GM12878 (cell line): ENCODE measurements at regions not wholly inside any gene's neighbourhood (a gene's known extent, or its start where the extent isn't known, plus 50 kb on each side); places are given as distances from the start of the nearest gene placed in this dataset.

ENCODE experiments used
- ATAC-seq: fragments of 200-7000 bp; cut with Tn5 transposase; 3 replicates; pipeline ENCODE4 v1.9.1; 2020; ENCODE audit warnings: mild to moderate bottlenecking, moderate library complexity
- BruUV-seq: library from RNA; stranded (reverse); fragments of 400-500 nt; replicated peaks from 2 replicates; lab custom pipeline; 2021; lab: Mats Ljungman, UMichigan
- CTCF ChIA-PET: fragments of 300-600 bp; sonication (Branson Sonifier 250); formaldehyde crosslinking; extraction: SDS; loops from one replicate; lab custom pipeline; 2021; ENCODE audit warnings: inconsistent platforms; lab: Yijun Ruan, JAX
- POLR2A ChIA-PET: fragments of 350-600 bp; formaldehyde crosslinking; extraction: SDS; loops from one replicate; lab custom pipeline; 2021; ENCODE audit warnings: inconsistent platforms; lab: Charles Lee
- RAD21 ChIA-PET: fragments of 300-600 bp; sonication (Branson Sonifier 250); formaldehyde crosslinking; loops from one replicate; lab custom pipeline; 2023; ENCODE audit warnings: antibody characterized with exemption; ENCODE audit not compliant: unreplicated experiment; lab: Charles Lee
- SMC1A ChIA-PET: fragments of 300-600 bp; sonication (Branson Sonifier 250); formaldehyde crosslinking; loops from one replicate; lab custom pipeline; 2023; ENCODE audit not compliant: unreplicated experiment, uncharacterized antibody; lab: Charles Lee
- DNase-seq: peaks from one replicate; pipeline ENCODE4 v3.0.0-alpha.2; 2011; ENCODE audit warnings: low read depth, low spot score
- FAIRE-seq: peaks from 3 replicates; lab custom pipeline; 2011; peaks lifted over from hg19 to GRCh38; lab: Jason Lieb, UNC
- H2AFZ ChIP-seq: 2 replicates; pipeline ENCODE4 v1.6.0; 2011; ENCODE audit warnings: low read depth, low read length, control low read depth; ENCODE audit not compliant: control insufficient read depth
- H3K27ac ChIP-seq: 2 replicates; pipeline ENCODE4 v1.5.1; 2011; ENCODE audit warnings: control low read depth; ENCODE audit not compliant: control insufficient read depth, insufficient read depth
- H3K27me3 ChIP-seq, 2 experiments: replicated peaks in 1 of 2; 2 replicates each; pipeline versions ENCODE4 v1.6.0 to v1.6.1; 2011; ENCODE audit warnings: low read length in 1 of 2; ENCODE audit not compliant: control insufficient read depth in 2 of 2, insufficient read depth in 2 of 2
- H3K36me3 ChIP-seq, 2 experiments: 2 replicates each; pipeline ENCODE4 v1.5.1; 2011; ENCODE audit warnings: low read length in 1 of 2; ENCODE audit not compliant: control insufficient read depth in 2 of 2, insufficient read depth in 2 of 2
- H3K4me1 ChIP-seq: 2 replicates; pipeline ENCODE4 v1.6.1; 2011; ENCODE audit warnings: mild to moderate bottlenecking, low read length, moderate library complexity, mixed read lengths; ENCODE audit not compliant: control insufficient read depth, insufficient read depth
- H3K4me2 ChIP-seq: 2 replicates; pipeline ENCODE4 v1.6.0; 2011; ENCODE audit warnings: control low read depth; ENCODE audit not compliant: control insufficient read depth, insufficient read depth
- H3K4me3 ChIP-seq: fragments of 200-600 bp; sonication (generic); 2 replicates; pipeline ENCODE4 v1.5.1; 2016
- H3K79me2 ChIP-seq: 2 replicates; pipeline ENCODE4 v1.6.0; 2011; ENCODE audit warnings: low read length; ENCODE audit not compliant: control insufficient read depth, insufficient read depth
- H3K9ac ChIP-seq: 2 replicates; pipeline ENCODE4 v1.8.0; 2011; ENCODE audit warnings: low read length, control low read depth, mixed read lengths; ENCODE audit not compliant: control insufficient read depth, insufficient read depth
- H3K9me3 ChIP-seq: replicated peaks from 3 replicates; pipeline ENCODE4 v1.5.1; 2011; ENCODE audit warnings: mild to moderate bottlenecking, low read length; ENCODE audit not compliant: control insufficient read depth, insufficient read depth
- H4K20me1 ChIP-seq: 2 replicates; pipeline ENCODE4 v1.6.0; 2011; ENCODE audit not compliant: control insufficient read depth, insufficient read depth
- CBX5 ChIP-seq: sonication (generic); IDR thresholded peaks from 2 replicates; pipeline ENCODE4 v1.6.1; 2016; ENCODE audit warnings: low read depth, moderate library complexity, mild to moderate bottlenecking, inconsistent platforms
- CEBPZ ChIP-seq: fragments of 150-350 bp; IDR thresholded peaks from 2 replicates; pipeline ENCODE4 v1.6.1; 2016; ENCODE audit warnings: low read depth, low read length
- E2F4 ChIP-seq: IDR thresholded peaks from 2 replicates; pipeline ENCODE4 v1.6.1; 2012; ENCODE audit warnings: low read depth, low read length, improper control_type of control experiment
- E2F8 ChIP-seq: fragments of 450-650 bp; IDR thresholded peaks from 2 replicates; pipeline ENCODE4 v1.6.1; 2018; ENCODE audit warnings: mild to moderate bottlenecking, low read depth, moderate library complexity; ENCODE audit not compliant: partially characterized antibody
- KAT2A ChIP-seq: conservative IDR thresholded peaks from 2 replicates; pipeline ENCODE4 v1.6.1; 2011; ENCODE audit warnings: low read depth, low read length; ENCODE audit not compliant: control insufficient read depth
- PKNOX1 ChIP-seq: fragments of 450-650 bp; IDR thresholded peaks from 2 replicates; pipeline ENCODE4 v1.6.1; 2016; ENCODE audit warnings: mild to moderate bottlenecking
- RCOR1 ChIP-seq: conservative IDR thresholded peaks from 2 replicates; pipeline ENCODE4 v1.6.1; 2012; ENCODE audit warnings: low read depth, low read length, improper control_type of control experiment
- TCF7 ChIP-seq: IDR thresholded peaks from 2 replicates; pipeline ENCODE4 v1.6.1; 2014; ENCODE audit warnings: antibody characterized with exemption, borderline replicate concordance
- ZNF207 ChIP-seq: fragments of 450-650 bp; IDR thresholded peaks from 2 replicates; pipeline ENCODE4 v1.6.1; 2014; ENCODE audit warnings: antibody characterized with exemption, mild to moderate bottlenecking, borderline replicate concordance
- WGBS: methylation state at CpG from one replicate; pipeline ENCODE4 v1.1.6; 2016; ENCODE audit warnings: low lambda C conversion rate; ENCODE audit not compliant: insufficient replicate concordance, insufficient coverage; ENCODE audit errors: missing lambda C conversion rate; 5-methylcytosine and 5-hydroxymethylcytosine counted together
- in situ Hi-C: fragments of 300-500 bp; cut with MboI; formaldehyde crosslinking; loops from 9 replicates; pipeline ENCODE4 v1.14.3; 2018; ENCODE audit warnings: mixed read lengths
- intact Hi-C: fragments of 100-400 bp; cut with micrococcal nuclease; formaldehyde crosslinking; loops from one replicate; pipeline ENCODE4 v1.14.2; 2022; ENCODE audit not compliant: unreplicated experiment

GRCh38 chr11:24246715-24247114 lies 250.1 kb upstream of the LUZP2 start:
- in situ Hi-C loops, result no loop called here
- H3K9me3 ChIP-seq, result no peaks in the 10 kb centered on the region
- H4K20me1 ChIP-seq, result no peaks in the 10 kb centered on the region
- 0% methylated on average over 1 of the region's 1 CpG for WGBS
- H3K36me3 ChIP-seq, result no peaks in the 10 kb centered on the region
- H3K4me1 ChIP-seq, result no peaks in the 10 kb centered on the region
- no peak overlapping the region for H3K4me2 ChIP-seq
- no peak for DNase-seq
- H3K4me3 ChIP-seq, result no peak overlapping the region
- RAD21 ChIA-PET, result no interaction called here
- no peak for FAIRE-seq
- ATAC-seq, result no peak
- no peak overlapping the region for H3K27ac ChIP-seq
- POLR2A ChIA-PET, result no interaction called here
- H3K9ac ChIP-seq, result no peak overlapping the region
- CTCF ChIA-PET, result no interaction called here
- H3K27me3 ChIP-seq, result no peaks in the 10 kb centered on the region
- no peak for TF ChIP-seq PKNOX1
- no peak for TF ChIP-seq RCOR1
- no peak overlapping the region for H2AFZ ChIP-seq
- SMC1A ChIA-PET, result no interaction called here
- no peaks in the 10 kb centered on the region for H3K79me2 ChIP-seq
- intact Hi-C loops, result no loop called here
- no TSS peak for BruUV-seq

GRCh38 chr11:24247846-24248245 lies 249.0 kb upstream of the LUZP2 start:
- WGBS, result 55% methylated on average over 3 of the region's 3 CpGs
- Histone ChIP-seq H3K36me3 (no peaks in the 10 kb centered on the region), H3K4me2 (no peak overlapping the region), H3K4me1 (no peaks in the 10 kb centered on the region), H3K79me2 (no peaks in the 10 kb centered on the region), H3K4me3 (no peak overlapping the region), H3K27me3 (no peaks in the 10 kb centered on the region), H2AFZ (no peak overlapping the region), H3K27ac (no peak overlapping the region), H4K20me1 (no peaks in the 10 kb centered on the region), H3K9me3 (no peaks in the 10 kb centered on the region), H3K9ac (no peak overlapping the region)
- ChIA-PET SMC1A (no interaction called here), CTCF (no interaction called here), POLR2A (no interaction called here), RAD21 (no interaction called here)
- no TSS peak for BruUV-seq
- no peak for FAIRE-seq
- intact Hi-C loops (no loop called here), in situ Hi-C loops (no loop called here)
- DNase-seq, result no peak
- ATAC-seq, result no peak
- no peak for TF ChIP-seq CEBPZ
- TF ChIP-seq TCF7, result no peak
- no peak for TF ChIP-seq E2F8
- no peak for TF ChIP-seq KAT2A
- no peak for TF ChIP-seq E2F4
- TF ChIP-seq CBX5, result no peak
- TF ChIP-seq ZNF207, result no peak
